ENCODE measurements at regions not wholly inside any gene's neighbourhood (a gene's known extent, or its start where the extent isn't known, plus 50 kb on each side); places are given as distances from the start of the nearest gene placed in this dataset.
"Not testable (repeated sequence)": the region's sequence is repeated elsewhere in the genome, so short reads cannot be mapped to it uniquely, and the experiment has no call there.

DNA sequence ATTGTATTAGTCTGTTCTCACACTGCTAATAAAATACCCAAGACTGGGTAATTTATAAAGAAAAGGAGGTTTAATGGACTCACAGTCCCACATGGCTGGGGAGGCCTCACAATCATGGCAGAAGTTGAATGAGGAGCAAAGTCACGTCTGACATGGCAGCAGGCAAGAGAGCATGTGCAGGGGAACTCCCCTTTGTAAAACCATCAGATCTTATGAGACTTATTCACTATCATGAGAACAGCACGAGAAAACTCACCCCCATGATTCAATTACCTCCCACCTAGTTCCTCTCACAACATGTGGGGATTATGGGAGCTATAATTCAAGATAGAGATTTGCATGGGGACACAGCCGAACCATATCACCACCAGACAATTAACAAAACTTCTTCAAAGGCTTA is 84.4 kb upstream of the ANKRD1 start:
- DNase-seq = not testable (repeated sequence)

DNA sequence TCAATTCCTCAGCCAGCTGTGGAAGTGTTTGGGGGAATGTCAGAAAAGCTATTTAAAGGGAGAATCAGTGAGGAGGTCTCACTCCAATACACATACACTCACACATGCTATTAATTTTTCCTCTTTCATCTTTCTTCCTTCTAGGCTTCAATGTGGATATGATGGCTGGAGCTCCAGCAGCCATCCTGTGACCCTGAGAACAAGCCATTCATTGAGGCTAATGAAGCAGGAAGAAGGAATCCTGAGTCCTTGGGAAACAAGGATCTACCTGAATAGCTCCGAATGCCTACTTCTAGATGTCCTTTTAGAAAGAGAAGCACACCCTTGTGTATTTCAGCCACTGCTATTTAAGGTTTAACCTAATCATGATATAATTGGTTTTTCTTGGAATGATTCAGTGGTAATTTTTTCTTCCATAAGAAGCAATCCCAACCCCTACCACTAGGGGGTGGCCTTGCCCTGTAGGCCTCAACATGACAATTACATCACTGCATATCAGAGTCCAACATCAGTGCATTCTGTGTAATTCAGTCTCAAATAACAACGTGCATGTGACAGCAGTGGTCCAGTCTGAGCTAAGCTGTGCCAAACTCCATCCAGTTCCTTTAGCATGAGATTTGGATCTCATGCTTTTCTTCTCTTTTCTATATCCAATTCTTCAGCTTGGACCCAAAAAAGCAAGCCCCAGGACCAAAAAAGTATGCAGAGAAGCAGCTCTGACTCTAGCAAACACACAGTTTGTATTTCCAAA is 85.3 kb upstream of the ANKRD1 start:
- DNase-seq = no peak

DNA sequence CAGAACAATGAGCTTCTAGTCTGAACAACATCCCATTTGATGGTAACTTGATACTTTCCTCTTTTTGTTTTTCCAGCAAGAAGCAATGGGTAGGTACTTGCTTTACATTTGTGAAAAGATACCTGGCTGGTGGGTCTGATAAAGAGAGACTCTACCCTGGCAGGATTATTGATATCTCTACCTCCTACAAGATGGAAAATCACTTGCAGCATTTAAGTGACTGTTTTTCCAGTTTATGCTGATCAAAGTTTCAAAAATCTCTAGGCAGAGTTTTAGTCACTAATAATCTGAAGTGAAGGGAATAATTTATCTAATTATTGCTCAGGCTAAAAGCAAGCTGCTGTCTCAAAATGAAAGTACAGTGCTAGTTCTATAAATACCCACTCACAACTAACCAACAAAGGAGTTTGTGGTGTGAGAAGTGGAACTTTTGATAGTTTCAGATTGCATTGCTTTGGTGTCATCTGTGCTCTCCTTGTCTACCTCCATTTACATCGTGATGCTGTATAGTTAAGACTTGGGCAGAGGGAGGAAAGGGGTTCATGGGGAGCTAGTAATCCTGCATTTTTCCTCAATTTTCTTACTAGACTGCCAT is 86.0 kb upstream of the ANKRD1 start:
- DNase-seq = no peak

- DNase-seq = no peak
Measured at GRCh38 chr10:91007655-91008054, 86.8 kb upstream of the ANKRD1 start.

DNA sequence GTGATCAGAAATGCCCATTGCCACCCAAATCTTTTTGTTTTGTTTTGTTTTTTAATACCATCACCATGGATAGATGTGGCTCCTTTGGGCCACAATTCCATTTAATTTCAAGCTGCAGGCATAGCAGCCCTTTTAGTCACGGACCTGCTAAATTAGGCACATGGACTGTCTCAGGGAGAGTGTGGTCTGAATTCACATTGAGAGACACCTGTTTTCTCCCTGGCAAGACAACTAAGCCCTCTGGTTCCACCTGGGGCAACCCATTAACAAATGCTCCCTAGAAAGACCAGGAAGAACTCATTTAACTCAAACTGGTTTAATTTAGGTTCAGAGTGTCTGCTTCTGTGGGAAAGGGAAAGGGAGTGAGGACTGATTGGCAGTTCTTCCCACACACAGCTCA is 88.2 kb upstream of the ANKRD1 start:
- no peak for DNase-seq

GRCh38 chr10:91010952-91011351 is 90.1 kb upstream of the ANKRD1 start:
- DNase-seq = no peak

DNA sequence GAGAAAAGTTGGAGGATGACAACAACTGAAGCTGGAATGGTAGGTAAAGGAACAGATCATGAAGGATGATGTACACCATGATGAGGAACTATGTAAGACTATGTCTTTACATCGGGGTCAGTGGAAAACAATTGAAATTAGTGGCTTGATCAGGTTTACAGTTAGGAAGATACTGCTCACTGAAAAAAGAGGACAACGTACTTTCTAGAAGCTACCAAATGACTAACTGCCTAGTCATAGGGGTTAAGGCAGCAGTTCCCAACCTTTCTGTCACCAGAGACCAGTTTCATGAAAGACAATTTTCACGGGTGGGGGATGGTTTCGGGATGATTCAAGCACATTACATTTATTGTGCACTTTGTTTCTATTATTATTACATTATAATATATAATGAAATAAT is 91.6 kb upstream of the ANKRD1 start:
- no peak for DNase-seq

DNA sequence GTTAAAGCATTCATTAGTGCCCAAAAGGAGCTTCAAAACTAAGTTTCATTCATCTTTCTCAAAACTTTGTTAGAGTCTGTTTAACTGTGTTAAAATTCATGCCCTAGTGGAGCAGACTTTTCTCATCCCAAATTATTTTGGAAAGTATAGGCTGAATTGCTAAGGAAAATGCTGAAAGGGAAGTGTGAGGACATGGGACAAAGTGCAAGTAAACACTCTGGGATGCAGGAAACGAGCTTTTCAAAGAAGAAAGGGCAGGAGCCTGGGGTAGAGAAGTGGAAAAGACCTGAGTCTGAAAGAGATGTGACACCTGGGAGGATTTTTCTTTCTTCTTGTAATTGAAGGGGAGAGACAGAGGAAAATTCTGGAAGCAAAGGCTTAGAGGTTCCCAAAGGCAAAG is 93.1 kb upstream of the ANKRD1 start:
- DNase-seq = no peak

GRCh38 chr10:91017198-91017597 is 96.3 kb upstream of the ANKRD1 start:
- DNase-seq = no peak

DNA sequence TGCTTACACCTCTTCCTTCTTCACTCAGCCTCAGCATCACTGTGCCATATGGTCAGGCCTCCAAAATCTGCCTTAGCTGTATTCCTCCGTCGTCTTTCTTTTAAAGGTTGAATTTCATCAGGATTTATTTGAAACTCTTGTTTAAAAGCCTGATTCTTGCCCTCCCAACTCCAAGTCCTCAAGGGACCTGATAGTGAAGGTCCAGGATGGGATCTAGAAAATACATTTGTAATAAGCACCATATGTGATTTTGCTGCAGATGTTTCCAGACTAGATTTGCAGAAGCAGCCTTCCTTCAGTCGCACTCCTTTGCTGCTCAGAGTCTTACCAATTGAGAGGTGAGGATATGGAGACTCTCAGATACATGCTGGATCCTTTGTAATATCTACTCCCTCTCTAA is 101.0 kb upstream of the ANKRD1 start:
- no peak for DNase-seq

DNA sequence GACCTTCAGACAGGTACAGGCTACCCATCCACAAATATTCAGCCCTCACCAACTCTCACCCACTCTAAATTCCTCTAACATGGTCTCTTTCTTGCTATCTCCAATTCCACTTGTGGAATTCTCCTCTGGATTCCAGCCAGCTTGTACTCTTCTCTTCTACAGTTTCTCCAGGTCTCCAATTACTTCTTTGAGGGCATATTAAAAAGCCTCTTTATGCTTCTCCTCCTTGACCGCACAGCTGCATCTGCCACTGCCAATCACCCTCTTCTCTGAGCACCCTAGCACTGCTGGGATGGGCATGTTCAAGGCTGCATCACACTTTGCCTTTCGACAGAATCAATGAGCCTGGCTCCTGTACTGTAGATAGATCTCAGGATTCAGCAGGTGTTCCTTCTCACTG is 101.5 kb upstream of the ANKRD1 start:
- DNase-seq = no peak

DNA sequence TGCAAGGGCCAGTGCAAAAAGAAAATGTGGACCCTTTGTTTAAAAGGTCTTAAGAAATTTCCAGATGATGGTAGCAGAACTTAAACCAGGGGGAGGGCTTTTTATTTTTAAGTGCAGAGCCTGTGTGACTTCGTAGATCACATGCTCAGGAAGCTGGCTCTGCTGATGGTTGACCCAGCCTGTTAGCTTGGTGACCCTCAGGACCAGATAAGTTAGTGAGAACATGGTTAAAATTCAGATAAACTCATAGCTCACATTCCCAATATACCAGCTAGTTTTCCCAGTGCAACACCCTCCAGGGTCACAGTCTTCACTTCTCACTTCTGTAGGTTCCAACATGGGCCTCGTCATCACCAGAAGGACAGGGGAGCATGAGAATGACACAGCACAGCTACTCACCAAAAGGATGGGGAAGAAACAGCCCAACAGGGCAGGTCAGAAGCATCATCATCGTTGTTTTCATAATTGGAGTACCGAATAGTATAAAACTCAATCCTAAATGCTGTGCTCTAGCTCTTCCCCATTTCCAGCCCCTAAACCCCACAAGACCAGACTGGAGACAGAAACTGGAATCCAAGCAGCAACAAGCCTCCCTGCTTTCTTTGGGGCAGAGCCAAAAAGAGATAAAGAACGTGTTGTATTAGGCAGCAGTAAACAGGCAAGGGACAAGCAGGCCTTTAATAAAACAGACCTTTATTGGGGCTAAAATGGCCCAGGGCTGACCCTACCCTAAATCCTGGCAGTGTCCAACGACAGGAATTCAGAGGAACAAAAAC is 102.2 kb upstream of the ANKRD1 start:
- DNase-seq = no peak

DNA sequence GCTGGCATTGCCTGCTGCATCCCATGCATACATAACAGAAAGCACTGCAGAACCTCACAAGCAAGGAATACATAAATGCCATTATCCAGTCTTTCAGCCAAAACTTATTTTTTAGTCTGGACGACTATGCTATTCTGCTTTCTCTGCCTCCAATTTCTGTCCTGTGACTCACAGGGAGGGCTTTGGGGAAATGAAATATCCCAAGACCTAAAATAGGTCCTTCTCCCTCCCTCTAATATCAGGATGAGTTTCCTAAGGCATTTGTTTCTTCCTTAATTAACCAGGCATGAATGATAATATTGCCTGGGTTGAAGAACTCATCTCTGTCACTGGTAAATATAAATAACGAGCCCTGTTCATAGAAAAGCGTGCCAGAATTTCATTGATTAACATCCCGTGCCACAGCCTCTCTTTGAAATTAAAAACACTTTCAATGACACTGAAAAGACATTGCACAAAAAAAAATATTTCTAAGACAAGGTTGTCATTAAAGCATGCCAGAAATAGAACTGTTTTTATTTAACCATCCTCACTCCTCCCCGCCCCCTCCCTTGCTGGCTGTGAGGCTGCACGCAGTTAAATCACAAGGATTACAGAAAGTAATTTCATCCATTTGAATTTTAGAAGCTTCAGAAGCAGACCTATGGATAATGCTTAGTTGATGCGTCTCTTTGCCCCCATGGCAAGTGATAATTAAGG is 103.0 kb upstream of the ANKRD1 start:
- DNase-seq = no peak

- DNase-seq = no peak
Measured at GRCh38 chr10:91024541-91024940, 103.7 kb upstream of the ANKRD1 start.

- no peak for DNase-seq
Measured at GRCh38 chr10:91032611-91033206, 111.8 kb upstream of the ANKRD1 start.

- DNase-seq = no peak
Measured at GRCh38 chr10:91033324-91033950, 112.5 kb upstream of the ANKRD1 start.

GRCh38 chr10:91034042-91034441 is 113.2 kb upstream of the ANKRD1 start:
- no peak for DNase-seq

DNA sequence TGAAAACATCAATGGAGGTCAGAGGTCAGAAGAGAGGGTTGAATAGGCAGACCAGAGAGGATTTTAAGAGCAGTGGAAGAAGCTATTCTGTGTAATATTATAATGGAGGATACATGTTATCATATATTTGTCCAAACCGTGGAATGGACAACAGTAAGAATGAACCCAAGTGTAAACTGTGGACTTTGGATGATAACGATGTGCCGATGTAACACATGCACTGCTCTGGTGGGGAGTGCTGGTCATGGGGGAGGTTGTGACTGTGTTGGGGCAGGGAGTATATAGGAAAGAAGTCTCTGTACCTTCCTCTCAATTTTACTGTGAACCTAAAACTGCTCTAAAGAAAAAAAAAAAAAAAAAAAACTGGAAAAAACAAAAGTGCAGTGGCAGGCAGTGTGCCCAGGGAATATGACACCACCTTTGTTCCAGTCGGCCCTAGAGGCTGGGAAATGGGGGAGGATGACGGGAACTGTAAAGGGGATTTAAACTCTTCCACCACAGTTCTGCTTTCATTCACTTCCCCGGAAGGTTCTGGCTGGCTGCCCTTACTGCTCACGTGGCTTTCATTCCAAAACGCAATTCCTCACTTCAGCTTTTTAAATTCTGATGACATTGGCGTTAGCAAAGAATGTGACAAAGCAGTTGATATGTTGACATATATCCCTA is 113.7 kb upstream of the ANKRD1 start:
- DNase-seq = no peak

- DNase-seq = no peak
Measured at GRCh38 chr10:91035650-91036292, 114.9 kb upstream of the ANKRD1 start.

DNA sequence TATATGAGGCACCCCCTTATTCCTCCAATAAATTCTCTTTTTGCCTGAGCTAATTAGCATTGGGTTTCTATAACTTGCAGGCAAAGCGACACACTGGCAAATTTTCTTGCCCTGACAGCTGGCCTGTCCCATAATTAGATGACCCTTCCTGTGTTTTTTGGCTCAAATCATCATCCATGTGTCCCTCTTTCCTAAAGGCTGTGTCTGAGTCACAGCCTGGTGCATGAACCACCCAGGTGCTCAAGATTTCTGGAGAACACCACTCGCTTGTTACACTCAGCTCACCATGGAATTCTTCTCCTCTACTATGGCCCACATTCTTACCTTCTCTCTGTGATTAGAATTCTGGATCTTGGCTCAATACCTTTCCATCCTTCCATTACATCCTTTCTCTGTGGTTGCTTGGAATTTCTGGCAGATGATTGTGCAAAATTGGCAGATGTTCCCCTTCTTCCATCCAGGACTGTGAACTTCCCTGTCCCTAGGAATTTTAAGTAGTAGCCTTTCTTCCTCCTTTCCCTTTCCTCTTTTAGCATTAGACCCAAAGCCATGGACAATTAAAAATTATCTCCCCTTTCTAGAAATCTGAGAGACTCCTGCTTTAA is 116.0 kb upstream of the ANKRD1 start:
- DNase-seq = no peak

DNA sequence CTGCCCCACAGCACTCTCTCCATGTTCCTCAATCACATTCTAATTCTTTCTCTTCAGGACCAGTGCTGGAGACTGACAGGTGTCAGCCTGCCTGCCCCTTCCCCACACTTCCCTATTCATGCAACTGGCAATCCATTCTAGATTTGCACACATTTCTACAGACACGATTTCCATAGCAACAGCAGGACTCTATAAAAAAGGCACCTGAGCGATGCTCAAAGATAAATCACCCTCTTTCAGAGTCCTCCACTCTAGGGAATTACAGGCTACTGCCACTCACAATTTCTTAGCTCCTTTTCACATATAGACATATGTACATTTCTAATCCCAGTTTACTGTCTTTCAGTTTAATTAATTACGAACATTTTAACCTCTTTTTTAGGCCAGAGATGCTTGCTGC is 118.1 kb upstream of the ANKRD1 start:
- DNase-seq = no peak
